HG03025 (cell line): ENCODE measurements at regions not wholly inside any gene's neighbourhood (a gene's known extent, or its start where the extent isn't known, plus 50 kb on each side); places are given as distances from the start of the nearest gene placed in this dataset.
"Not testable (repeated sequence)": the region's sequence is repeated elsewhere in the genome, so short reads cannot be mapped to it uniquely, and the experiment has no call there.

Experiments used
- ATAC-seq: cut with Tn5 transposase; IDR thresholded peaks from one replicate; pipeline ENCODE4 v1.9.1; 2021; ENCODE audit warnings: mild to moderate bottlenecking, moderate library complexity; ENCODE audit not compliant: unreplicated experiment, low FRiP score

- no peak for ATAC-seq
Observed at GRCh38 chrX:124680287-124680686, 333.9 kb downstream of the SH2D1A start.

GRCh38 chrX:124690495-124690894, 344.1 kb downstream of the SH2D1A start:
- no peak for ATAC-seq

- no peak for ATAC-seq
Observed at GRCh38 chrX:124699876-124700275, 353.5 kb downstream of the SH2D1A start.

GRCh38 chrX:124717537-124717936, 371.2 kb downstream of the SH2D1A start:
- no peak for ATAC-seq

GRCh38 chrX:124719060-124719459, 372.7 kb downstream of the SH2D1A start:
- no peak for ATAC-seq

GRCh38 chrX:124720532-124720931, 374.2 kb downstream of the SH2D1A start:
- no peak for ATAC-seq

GRCh38 chrX:124725502-124725901, 379.1 kb downstream of the SH2D1A start:
- no peak for ATAC-seq

GRCh38 chrX:124726292-124726691, 379.9 kb downstream of the SH2D1A start:
- ATAC-seq = no peak

- no peak for ATAC-seq
Observed at GRCh38 chrX:124726881-124727280, 380.5 kb downstream of the SH2D1A start.

- no peak for ATAC-seq
Observed at GRCh38 chrX:124736553-124737270, 390.3 kb downstream of the SH2D1A start.

- no peak for ATAC-seq
Observed at GRCh38 chrX:124737771-124738170, 391.4 kb downstream of the SH2D1A start.

- no peak for ATAC-seq
Observed at GRCh38 chrX:124747295-124747694, 400.9 kb downstream of the SH2D1A start.

- ATAC-seq = no peak
Observed at GRCh38 chrX:124764354-124764753, 418.0 kb downstream of the SH2D1A start.

GRCh38 chrX:124769166-124769565, 422.8 kb downstream of the SH2D1A start:
- no peak for ATAC-seq

GRCh38 chrX:124771292-124771691, 424.9 kb downstream of the SH2D1A start:
- no peak for ATAC-seq

GRCh38 chrX:124788253-124788652, 441.9 kb downstream of the SH2D1A start:
- not testable (repeated sequence) for ATAC-seq

GRCh38 chrX:124789874-124790273, 443.5 kb downstream of the SH2D1A start:
- not testable (repeated sequence) for ATAC-seq

GRCh38 chrX:124791492-124792095, 445.2 kb downstream of the SH2D1A start:
- ATAC-seq = no peak

GRCh38 chrX:124796989-124797388, 450.6 kb downstream of the SH2D1A start:
- no peak for ATAC-seq

- ATAC-seq = no peak
Observed at GRCh38 chrX:124804962-124805361, 458.6 kb downstream of the SH2D1A start.

- no peak for ATAC-seq
Observed at GRCh38 chrX:124805486-124805885, 459.1 kb downstream of the SH2D1A start.

- no peak for ATAC-seq
Observed at GRCh38 chrX:124814106-124814505, 467.7 kb downstream of the SH2D1A start.
